ENCODE measurements at regions not wholly inside any gene's neighbourhood (a gene's known extent, or its start where the extent isn't known, plus 50 kb on each side); places are given as distances from the start of the nearest gene placed in this dataset.

DNA sequence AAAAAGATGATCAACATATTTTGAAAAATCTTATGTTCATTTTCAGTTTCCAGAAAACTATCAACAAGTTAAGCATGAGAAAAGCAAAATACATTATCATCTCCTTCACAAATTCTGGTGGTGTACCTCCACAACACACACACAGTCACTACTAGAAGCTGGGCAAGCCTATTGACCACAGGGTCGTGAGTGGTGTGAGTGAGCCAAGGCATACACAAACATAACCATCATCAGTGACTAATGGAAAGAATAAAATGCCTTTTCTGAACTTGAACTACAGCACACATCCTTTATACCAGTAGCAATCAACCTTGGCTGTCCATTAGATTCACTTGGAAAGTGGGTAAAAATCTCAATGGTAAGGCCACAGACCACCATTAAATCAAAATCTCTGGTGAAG lies 180.2 kb downstream of the FAM47B start:
- H3K27ac ChIP-seq (ENCODE audit: extremely low read length, insufficient read depth, low read length) = no peak overlapping the region
- ChIA-PET POLR2A (no interaction called here), CTCF (ENCODE audit: low intra/inter-chr PET ratio, low total read pairs) (no interaction called here)
- no peak overlapping the region for H2AFZ ChIP-seq (ENCODE audit: low read length)
- no peak for FAIRE-seq
- H3K27me3 ChIP-seq (ENCODE audit: control insufficient read depth in 1 of 2, insufficient read depth in 2 of 2, low read length in 2 of 2) = no peaks in the 10 kb centered on the region
- no peak for DNase-seq (ENCODE audit: low spot score)
- in situ Hi-C loops (cut with HindIII; ENCODE audit: extremely low pct_ligation_motif_present, low pct_unique_long_range_greater_than_20kb) = no loop called here
- 0% methylated on average over 1 of the region's 1 CpG for WGBS (ENCODE audit: low lambda C conversion rate)
- no peak for TF ChIP-seq POLR2G (IDR thresholded peaks at IDR 0.05; ENCODE audit: low read depth, low read length)
- no peaks in the 10 kb centered on the region for H3K4me1 ChIP-seq (ENCODE audit: insufficient read depth, low read length)
- BruUV-seq (replicated peaks) = no TSS peak
- H3K9ac ChIP-seq (ENCODE audit: insufficient read depth, low read depth, low read length) = no peak overlapping the region
- no peak overlapping the region for H3K4me2 ChIP-seq (ENCODE audit: low read depth, low read length)
- no peaks in the 10 kb centered on the region for H3K79me2 ChIP-seq (ENCODE audit: insufficient read depth, low read length)
- intact Hi-C loops (cut with micrococcal nuclease; ENCODE audit: unreplicated experiment) = no loop called here
- no peaks in the 10 kb centered on the region for H4K20me1 ChIP-seq (ENCODE audit: insufficient read depth, low read length)
- ATAC-seq = no peak
- H3K4me3 ChIP-seq (replicated peaks in 1 of 3; ENCODE audit: insufficient read depth in 1 of 3, low read depth in 2 of 3, low read length in 3 of 3) = no peak overlapping the region
- peaks cover 21% of the 10 kb centered on the region for H3K9me3 ChIP-seq (ENCODE audit: low read length)
- H3K36me3 ChIP-seq (replicated peaks in 1 of 2; ENCODE audit: control insufficient read depth in 1 of 2, insufficient read depth in 2 of 2, low read length in 2 of 2) = no peaks in the 10 kb centered on the region

DNA sequence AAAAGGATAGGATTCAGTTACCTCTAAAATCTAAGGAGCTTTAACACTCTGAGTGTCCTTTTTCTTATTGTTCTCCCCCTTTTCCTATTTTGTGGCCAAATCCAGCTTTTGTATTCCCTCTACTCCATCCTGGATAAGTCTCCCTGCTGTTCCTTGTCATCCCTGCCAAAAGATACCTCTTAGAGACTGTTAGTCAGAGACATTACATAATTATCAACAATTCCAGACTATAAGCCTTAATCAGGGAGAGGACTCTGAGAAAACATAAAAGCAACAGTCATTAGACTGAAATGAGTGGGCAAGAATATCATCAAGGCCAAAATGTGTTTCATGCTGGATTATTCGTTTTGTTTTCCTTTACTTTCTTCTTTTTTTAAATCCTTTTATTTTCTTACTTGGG lies 206.9 kb downstream of the FAM47B start:
- BruUV-seq (replicated peaks) = no TSS peak
- Histone ChIP-seq H2AFZ (ENCODE audit: low read length) (no peak overlapping the region), H3K4me2 (ENCODE audit: low read depth, low read length) (no peak overlapping the region), H3K9me3 (ENCODE audit: low read length) (peaks cover 9% of the 10 kb centered on the region), H3K9ac (ENCODE audit: insufficient read depth, low read depth, low read length) (no peak overlapping the region), H3K4me3 (replicated peaks in 1 of 3; ENCODE audit: insufficient read depth in 1 of 3, low read depth in 2 of 3, low read length in 3 of 3) (no peak overlapping the region), H3K79me2 (ENCODE audit: insufficient read depth, low read length) (no peaks in the 10 kb centered on the region), H4K20me1 (ENCODE audit: insufficient read depth, low read length) (no peaks in the 10 kb centered on the region), H3K27me3 (ENCODE audit: control insufficient read depth in 1 of 2, insufficient read depth in 2 of 2, low read length in 2 of 2) (no peaks in the 10 kb centered on the region), H3K27ac (ENCODE audit: extremely low read length, insufficient read depth, low read length) (no peak overlapping the region), H3K4me1 (ENCODE audit: insufficient read depth, low read length) (no peaks in the 10 kb centered on the region), H3K36me3 (replicated peaks in 1 of 2; ENCODE audit: control insufficient read depth in 1 of 2, insufficient read depth in 2 of 2, low read length in 2 of 2) (no peaks in the 10 kb centered on the region)
- intact Hi-C loops (cut with micrococcal nuclease; ENCODE audit: unreplicated experiment) (no loop called here), in situ Hi-C loops (cut with HindIII; ENCODE audit: extremely low pct_ligation_motif_present, low pct_unique_long_range_greater_than_20kb) (no loop called here)
- ChIA-PET POLR2A (no interaction called here), CTCF (ENCODE audit: low intra/inter-chr PET ratio, low total read pairs) (no interaction called here)
- DNase-seq (ENCODE audit: low spot score) (no peak), FAIRE-seq (no peak), ATAC-seq (no peak)
- 0% methylated on average over 1 of the region's 1 CpG for WGBS (ENCODE audit: low lambda C conversion rate)
- no peak for TF ChIP-seq REL (CRISPR knock-in tag; conservative IDR thresholded peaks at IDR 0.05)
- TF ChIP-seq, protein P1, sequence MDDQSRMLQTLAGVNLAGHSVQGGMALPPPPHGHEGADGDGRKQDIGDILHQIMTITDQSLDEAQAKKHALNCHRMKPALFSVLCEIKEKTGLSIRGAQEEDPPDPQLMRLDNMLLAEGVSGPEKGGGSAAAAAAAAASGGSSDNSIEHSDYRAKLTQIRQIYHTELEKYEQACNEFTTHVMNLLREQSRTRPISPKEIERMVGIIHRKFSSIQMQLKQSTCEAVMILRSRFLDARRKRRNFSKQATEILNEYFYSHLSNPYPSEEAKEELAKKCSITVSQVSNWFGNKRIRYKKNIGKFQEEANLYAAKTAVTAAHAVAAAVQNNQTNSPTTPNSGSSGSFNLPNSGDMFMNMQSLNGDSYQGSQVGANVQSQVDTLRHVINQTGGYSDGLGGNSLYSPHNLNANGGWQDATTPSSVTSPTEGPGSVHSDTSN (CRISPR knock-in tag; IDR thresholded peaks at IDR 0.05; ENCODE audit: borderline replicate concordance) = no peak
- no peak for TF ChIP-seq U2AF1 (optimal IDR thresholded peaks at IDR 0.05; ENCODE audit: low read depth, low read length)
- TF ChIP-seq, protein P2, sequence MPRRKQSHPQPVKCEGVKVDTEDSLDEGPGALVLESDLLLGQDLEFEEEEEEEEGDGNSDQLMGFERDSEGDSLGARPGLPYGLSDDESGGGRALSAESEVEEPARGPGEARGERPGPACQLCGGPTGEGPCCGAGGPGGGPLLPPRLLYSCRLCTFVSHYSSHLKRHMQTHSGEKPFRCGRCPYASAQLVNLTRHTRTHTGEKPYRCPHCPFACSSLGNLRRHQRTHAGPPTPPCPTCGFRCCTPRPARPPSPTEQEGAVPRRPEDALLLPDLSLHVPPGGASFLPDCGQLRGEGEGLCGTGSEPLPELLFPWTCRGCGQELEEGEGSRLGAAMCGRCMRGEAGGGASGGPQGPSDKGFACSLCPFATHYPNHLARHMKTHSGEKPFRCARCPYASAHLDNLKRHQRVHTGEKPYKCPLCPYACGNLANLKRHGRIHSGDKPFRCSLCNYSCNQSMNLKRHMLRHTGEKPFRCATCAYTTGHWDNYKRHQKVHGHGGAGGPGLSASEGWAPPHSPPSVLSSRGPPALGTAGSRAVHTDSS (CRISPR knock-in tag; conservative IDR thresholded peaks at IDR 0.05) = no peak
- no peak for TF ChIP-seq SP2 (CRISPR knock-in tag; IDR thresholded peaks at IDR 0.05)
- no peak for TF ChIP-seq MTA3 (CRISPR knock-in tag; IDR thresholded peaks at IDR 0.05)
- TF ChIP-seq, protein P3, sequence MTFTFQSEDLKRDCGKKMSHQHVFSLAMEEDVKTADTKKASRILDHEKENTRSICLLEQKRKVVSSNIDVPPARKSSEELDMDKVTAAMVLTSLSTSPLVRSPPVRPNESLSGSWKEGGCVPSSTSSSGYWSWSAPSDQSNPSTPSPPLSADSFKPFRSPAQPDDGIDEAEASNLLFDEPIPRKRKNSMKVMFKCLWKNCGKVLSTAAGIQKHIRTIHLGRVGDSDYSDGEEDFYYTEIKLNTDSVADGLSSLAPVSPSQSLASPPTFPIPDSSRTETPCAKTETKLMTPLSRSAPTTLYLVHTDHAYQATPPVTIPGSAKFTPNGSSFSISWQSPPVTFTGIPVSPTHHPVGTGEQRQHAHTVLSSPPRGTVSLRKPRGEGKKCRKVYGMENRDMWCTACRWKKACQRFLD (CRISPR knock-in tag; IDR thresholded peaks at IDR 0.05; ENCODE audit: borderline replicate concordance) = no peak

Data from HepG2 (cell line).